Osteocyte (in vitro differentiated cells): ENCODE measurements at regions not wholly inside any gene's neighbourhood (a gene's known extent, or its start where the extent isn't known, plus 50 kb on each side); places are given as distances from the start of the nearest gene placed in this dataset.

Experiments used
- DNase-seq: peaks from one replicate; pipeline ENCODE4 v3.0.0; 2021; ENCODE audit warnings: mixed read lengths; ENCODE audit not compliant: unreplicated experiment; ENCODE audit errors: extremely low spot score
- H3K27ac Mint-ChIP-seq: one replicate; pipeline ENCODE4 v1.8.0; 2021; ENCODE audit warnings: mild to moderate bottlenecking, mixed read lengths; ENCODE audit not compliant: unreplicated experiment
- H3K27me3 Mint-ChIP-seq: one replicate; pipeline ENCODE4 v1.8.0; 2021; ENCODE audit warnings: mixed read lengths; ENCODE audit not compliant: unreplicated experiment
- H3K36me3 Mint-ChIP-seq: one replicate; pipeline ENCODE4 v1.8.0; 2021; ENCODE audit warnings: mixed read lengths; ENCODE audit not compliant: unreplicated experiment
- H3K4me1 Mint-ChIP-seq: one replicate; pipeline ENCODE4 v1.8.0; 2021; ENCODE audit warnings: mixed read lengths; ENCODE audit not compliant: unreplicated experiment
- H3K4me3 Mint-ChIP-seq: one replicate; pipeline ENCODE4 v1.8.0; 2021; ENCODE audit warnings: mild to moderate bottlenecking, moderate library complexity, mixed read lengths; ENCODE audit not compliant: unreplicated experiment
- H3K9me3 Mint-ChIP-seq: one replicate; pipeline ENCODE4 v1.8.0; 2021; ENCODE audit warnings: mixed read lengths; ENCODE audit not compliant: unreplicated experiment
- TF ChIP-seq, protein P1 (sequence below): fragments of 200-600 bp; sonication (generic); IDR thresholded peaks from 2 replicates; pipeline ENCODE4 v1.5.0; 2021; ENCODE audit warnings: antibody characterized with exemption, mild to moderate bottlenecking, moderate library complexity

DNA sequence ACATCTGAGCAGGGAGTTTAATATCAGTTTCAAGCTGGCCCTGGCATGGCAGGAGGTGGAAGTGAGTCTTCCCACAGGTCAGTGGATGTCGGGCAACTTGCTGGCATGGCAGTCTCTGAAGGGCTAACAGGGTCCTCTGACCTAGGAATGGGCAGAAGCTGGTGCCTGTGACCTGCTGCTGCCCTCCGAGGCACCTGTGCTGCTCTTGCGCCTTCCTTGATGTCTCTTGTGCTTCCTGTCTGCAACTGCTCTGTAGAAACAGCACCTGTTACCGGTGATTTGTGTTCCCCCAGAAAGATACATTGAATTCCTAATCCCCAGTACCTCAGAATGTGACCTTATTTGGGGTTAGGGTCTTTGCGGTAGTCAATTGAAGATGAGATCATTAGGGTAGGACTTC lies 86.5 kb upstream of the SLC22A11 start:
- H3K4me3 Mint-ChIP-seq: no peak overlapping the region
- H3K27ac Mint-ChIP-seq: no peak overlapping the region
- DNase-seq: no peak
- peaks cover 4% of the 10 kb centered on the region for H3K9me3 Mint-ChIP-seq
- peaks cover 47% of the 10 kb centered on the region for H3K27me3 Mint-ChIP-seq
- TF ChIP-seq, protein P1, sequence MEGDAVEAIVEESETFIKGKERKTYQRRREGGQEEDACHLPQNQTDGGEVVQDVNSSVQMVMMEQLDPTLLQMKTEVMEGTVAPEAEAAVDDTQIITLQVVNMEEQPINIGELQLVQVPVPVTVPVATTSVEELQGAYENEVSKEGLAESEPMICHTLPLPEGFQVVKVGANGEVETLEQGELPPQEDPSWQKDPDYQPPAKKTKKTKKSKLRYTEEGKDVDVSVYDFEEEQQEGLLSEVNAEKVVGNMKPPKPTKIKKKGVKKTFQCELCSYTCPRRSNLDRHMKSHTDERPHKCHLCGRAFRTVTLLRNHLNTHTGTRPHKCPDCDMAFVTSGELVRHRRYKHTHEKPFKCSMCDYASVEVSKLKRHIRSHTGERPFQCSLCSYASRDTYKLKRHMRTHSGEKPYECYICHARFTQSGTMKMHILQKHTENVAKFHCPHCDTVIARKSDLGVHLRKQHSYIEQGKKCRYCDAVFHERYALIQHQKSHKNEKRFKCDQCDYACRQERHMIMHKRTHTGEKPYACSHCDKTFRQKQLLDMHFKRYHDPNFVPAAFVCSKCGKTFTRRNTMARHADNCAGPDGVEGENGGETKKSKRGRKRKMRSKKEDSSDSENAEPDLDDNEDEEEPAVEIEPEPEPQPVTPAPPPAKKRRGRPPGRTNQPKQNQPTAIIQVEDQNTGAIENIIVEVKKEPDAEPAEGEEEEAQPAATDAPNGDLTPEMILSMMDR: no peak
- H3K4me1 Mint-ChIP-seq: no peaks in the 10 kb centered on the region
- no peaks in the 10 kb centered on the region for H3K36me3 Mint-ChIP-seq

DNA sequence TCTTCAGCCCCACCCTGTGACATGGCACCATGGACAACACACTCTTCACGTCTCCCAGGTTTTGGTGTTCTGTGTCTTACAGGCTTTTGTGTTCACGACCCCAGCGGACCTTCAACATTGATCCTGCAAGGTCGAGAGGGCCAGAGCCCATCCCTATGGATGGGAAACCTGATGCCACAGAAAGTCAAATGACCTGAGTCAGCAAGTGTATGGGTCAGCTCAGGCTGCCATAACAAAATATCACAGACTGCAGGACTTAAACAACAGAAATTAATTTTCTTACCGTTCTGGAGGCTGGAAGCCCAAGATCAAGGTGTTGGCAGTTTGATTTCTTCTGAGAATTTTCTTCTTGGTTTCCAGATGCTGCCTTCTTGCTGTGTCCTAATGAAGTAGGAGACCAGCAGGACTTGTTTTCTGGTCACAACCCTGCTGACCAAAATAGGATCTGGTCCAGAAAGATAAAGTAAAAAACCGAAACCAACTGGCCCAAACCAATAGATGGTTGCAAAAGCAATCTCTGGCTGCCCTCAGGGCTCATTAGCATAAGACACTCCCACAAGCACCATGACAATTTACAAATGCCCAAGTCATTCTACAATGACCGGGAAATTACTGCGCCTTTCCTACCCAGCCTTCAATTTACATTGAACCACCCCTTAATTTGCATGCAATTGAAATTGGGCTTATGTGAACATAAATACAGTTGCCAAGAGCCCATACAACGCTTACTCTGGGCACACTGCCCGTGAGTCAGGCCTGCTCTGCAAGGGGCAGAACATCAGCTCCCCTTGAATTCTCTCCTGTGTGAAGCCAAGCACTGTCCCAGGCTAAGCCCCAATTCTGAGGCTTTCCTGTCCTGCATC lies 82.9 kb upstream of the SLC22A11 start:
- no peaks in the 10 kb centered on the region for H3K4me1 Mint-ChIP-seq
- no peak for DNase-seq
- TF ChIP-seq, protein P1: no peak
- no peak overlapping the region for H3K27ac Mint-ChIP-seq
- H3K36me3 Mint-ChIP-seq: no peaks in the 10 kb centered on the region
- H3K4me3 Mint-ChIP-seq: no peak overlapping the region
- peaks cover 56% of the 10 kb centered on the region for H3K27me3 Mint-ChIP-seq
- peaks cover 4% of the 10 kb centered on the region for H3K9me3 Mint-ChIP-seq

DNA sequence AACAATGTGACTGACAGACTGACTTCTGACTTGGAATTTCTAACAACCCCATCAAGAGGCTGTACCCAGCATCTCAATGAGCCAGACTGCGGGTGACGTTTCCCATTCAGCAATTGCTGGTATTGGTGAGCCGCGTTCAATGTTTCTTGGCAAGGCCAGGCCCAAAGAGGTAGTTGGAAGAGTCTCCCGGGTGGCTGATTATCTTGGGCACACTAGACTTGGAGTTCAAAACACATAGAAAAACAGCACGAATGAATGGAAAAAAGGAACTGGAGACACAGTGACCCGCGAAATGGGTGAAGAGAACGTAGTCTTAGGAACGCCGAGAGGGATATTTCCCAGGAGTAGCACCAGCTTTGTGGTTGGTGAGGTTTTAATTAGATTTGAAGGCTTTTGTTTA lies 81.1 kb upstream of the SLC22A11 start:
- Mint-ChIP-seq H3K36me3 (no peaks in the 10 kb centered on the region), H3K9me3 (peaks cover 4% of the 10 kb centered on the region), H3K4me1 (no peaks in the 10 kb centered on the region), H3K27ac (no peak overlapping the region), H3K4me3 (no peak overlapping the region), H3K27me3 (peaks cover 55% of the 10 kb centered on the region)
- no peak for DNase-seq
- TF ChIP-seq, protein P1: no peak

DNA sequence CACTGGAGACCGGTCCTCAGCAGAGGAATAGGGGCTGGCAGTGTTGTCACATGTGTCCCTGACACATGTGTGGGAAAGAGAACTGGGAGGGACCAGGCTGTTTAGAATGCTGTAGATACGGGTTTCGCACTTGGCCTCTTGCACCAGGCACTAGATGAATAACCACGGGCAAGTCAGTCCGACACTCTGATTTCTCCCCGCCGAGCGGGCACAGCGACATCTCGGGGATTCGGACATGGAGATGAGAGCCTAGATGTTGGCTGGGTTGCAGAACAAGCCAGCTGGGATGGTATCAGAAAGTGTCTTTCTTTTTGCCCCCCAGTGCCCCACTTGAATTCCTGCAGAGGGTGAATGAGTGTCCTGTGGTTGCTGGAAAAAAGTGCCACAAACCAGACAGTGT lies 80.6 kb upstream of the SLC22A11 start:
- Mint-ChIP-seq H3K4me1 (no peaks in the 10 kb centered on the region), H3K27ac (no peak overlapping the region), H3K27me3 (peaks cover 55% of the 10 kb centered on the region), H3K4me3 (no peak overlapping the region), H3K9me3 (peaks cover 4% of the 10 kb centered on the region), H3K36me3 (no peaks in the 10 kb centered on the region)
- DNase-seq: no peak
- TF ChIP-seq, protein P1: no peak

DNA sequence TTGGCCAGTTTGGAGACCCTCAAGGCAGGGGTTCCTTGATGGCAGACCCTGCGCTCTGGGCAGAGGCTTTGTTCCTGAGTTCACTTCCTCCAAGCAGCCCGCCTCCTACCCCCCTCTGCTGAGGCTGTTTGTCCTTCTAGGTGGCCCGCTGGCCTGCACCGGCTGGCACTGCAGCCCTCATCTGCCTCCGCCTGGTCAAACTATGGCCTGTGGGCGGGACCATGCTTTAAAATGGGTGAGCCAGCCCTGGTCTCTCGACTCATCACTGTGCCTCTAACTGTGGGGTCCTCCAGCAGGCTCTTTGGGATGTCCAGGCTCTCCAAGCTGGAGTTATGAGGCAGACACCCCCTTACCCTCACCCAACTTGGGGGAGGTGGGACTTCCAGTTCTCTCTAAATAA lies 78.9 kb upstream of the SLC22A11 start:
- no peak overlapping the region for H3K4me3 Mint-ChIP-seq
- H3K27ac Mint-ChIP-seq: no peak overlapping the region

More for the DNA sequence above, 78.9 kb upstream of the SLC22A11 start:
- no peak for DNase-seq
- Mint-ChIP-seq H3K36me3 (no peaks in the 10 kb centered on the region), H3K27me3 (peaks cover 52% of the 10 kb centered on the region), H3K4me1 (no peaks in the 10 kb centered on the region), H3K9me3 (no peaks in the 10 kb centered on the region)
- TF ChIP-seq, protein P1: no peak
